Ishikawa (cell line): ENCODE measurements at regions not wholly inside any gene's neighbourhood (a gene's known extent, or its start where the extent isn't known, plus 50 kb on each side); places are given as distances from the start of the nearest gene placed in this dataset.

Experiments
- CEBPB ChIP-seq: IDR thresholded peaks from 2 replicates; pipeline ENCODE4 v1.6.1; 2012
- CREB1 ChIP-seq: IDR thresholded peaks from 2 replicates; pipeline ENCODE4 v1.6.1; 2012; ENCODE audit warnings: low read depth
- EGR1 ChIP-seq: IDR thresholded peaks from 2 replicates; pipeline ENCODE4 v1.6.1; 2012
- EP300 ChIP-seq: IDR thresholded peaks from 2 replicates; pipeline ENCODE4 v1.6.1; 2012; ENCODE audit warnings: borderline replicate concordance
- FOXM1 ChIP-seq: IDR thresholded peaks from 2 replicates; pipeline ENCODE4 v1.6.1; 2012; ENCODE audit warnings: low read depth, borderline replicate concordance
- MAX ChIP-seq: IDR thresholded peaks from 2 replicates; pipeline ENCODE4 v1.6.1; 2012
- NFIC ChIP-seq: IDR thresholded peaks from 2 replicates; pipeline ENCODE4 v1.6.1; 2012
- RAD21 ChIP-seq: IDR thresholded peaks from 2 replicates; pipeline ENCODE4 v1.6.1; 2012; ENCODE audit warnings: low read depth
- TAF1 ChIP-seq: IDR thresholded peaks from 2 replicates; pipeline ENCODE4 v1.6.1; 2012; ENCODE audit warnings: low read depth, mild to moderate bottlenecking
- TCF12 ChIP-seq: IDR thresholded peaks from 2 replicates; pipeline ENCODE4 v1.6.1; 2012; ENCODE audit warnings: low read depth
- TEAD4 ChIP-seq: IDR thresholded peaks from 2 replicates; pipeline ENCODE4 v1.6.1; 2012
- YY1 ChIP-seq: IDR thresholded peaks from 2 replicates; pipeline ENCODE4 v1.6.1; 2012; ENCODE audit warnings: low read depth
- ZBTB7A ChIP-seq: IDR thresholded peaks from 2 replicates; pipeline ENCODE4 v1.6.1; 2012; ENCODE audit warnings: low read depth
- TF ChIP-seq, protein P1 (sequence below): IDR thresholded peaks from 2 replicates; pipeline ENCODE4 v1.6.1; 2012
- TF ChIP-seq, protein P2 (sequence below): IDR thresholded peaks from 2 replicates; pipeline ENCODE4 v1.6.1; 2012; ENCODE audit warnings: low read depth, mild to moderate bottlenecking

DNA sequence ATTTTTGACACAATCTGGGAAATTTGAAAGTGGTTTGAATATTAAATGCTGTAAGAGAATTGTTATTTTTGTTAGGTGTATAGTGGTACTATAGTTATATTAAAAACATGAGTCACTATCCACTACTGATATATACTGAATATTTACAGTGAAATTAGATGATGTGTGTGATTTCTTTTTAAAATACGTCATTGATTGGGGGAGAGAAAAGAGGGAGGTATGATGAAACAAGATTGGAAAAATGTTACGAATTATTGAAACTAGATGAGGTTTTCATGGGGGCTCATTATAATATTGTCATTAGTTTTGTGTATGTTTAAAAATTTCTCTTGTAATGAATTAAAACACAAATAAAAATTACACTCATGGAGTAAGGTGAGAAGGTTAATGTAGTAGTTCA lies 571.4 kb downstream of the HTR7 start:
- TF ChIP-seq CREB1: no peak
- no peak for TF ChIP-seq TEAD4
- TF ChIP-seq YY1: no peak
- no peak for TF ChIP-seq MAX
- TF ChIP-seq FOXM1: no peak
- TF ChIP-seq, protein P1, sequence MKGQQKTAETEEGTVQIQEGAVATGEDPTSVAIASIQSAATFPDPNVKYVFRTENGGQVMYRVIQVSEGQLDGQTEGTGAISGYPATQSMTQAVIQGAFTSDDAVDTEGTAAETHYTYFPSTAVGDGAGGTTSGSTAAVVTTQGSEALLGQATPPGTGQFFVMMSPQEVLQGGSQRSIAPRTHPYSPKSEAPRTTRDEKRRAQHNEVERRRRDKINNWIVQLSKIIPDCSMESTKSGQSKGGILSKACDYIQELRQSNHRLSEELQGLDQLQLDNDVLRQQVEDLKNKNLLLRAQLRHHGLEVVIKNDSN: no peak
- TF ChIP-seq TAF1: no peak
- TF ChIP-seq EGR1: no peak
- no peak for TF ChIP-seq ZBTB7A
- TF ChIP-seq CEBPB: no peak
- TF ChIP-seq NFIC: no peak

DNA sequence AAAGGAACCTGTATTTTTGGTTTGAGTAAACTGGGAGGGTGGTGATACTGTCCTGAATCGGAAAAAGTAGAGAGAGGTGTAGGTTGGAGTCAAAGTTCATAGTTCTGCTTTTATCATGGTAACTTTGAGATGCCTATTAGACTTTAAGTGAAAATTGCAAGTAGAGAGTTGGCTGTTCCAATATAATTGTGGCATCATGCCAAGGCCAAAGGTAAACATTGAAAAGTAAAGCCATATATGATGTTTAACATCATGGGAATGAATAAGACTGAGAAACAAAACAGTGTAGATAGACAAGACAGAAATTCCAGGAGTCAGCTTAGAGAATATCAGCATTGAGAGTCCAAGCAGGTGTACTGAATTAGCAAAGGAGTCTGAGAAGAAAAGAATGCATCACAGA lies 570.9 kb downstream of the HTR7 start:
- no peak for TF ChIP-seq TCF12
- no peak for TF ChIP-seq MAX
- no peak for TF ChIP-seq YY1
- no peak for TF ChIP-seq CEBPB
- TF ChIP-seq TEAD4: no peak
- TF ChIP-seq NFIC: no peak
- TF ChIP-seq, protein P1: no peak
- TF ChIP-seq EP300: no peak
- no peak for TF ChIP-seq CREB1
- no peak for TF ChIP-seq EGR1
- TF ChIP-seq FOXM1: no peak
- TF ChIP-seq RAD21: no peak
- TF ChIP-seq TAF1: no peak

GRCh38 chr10:90288391-90288933 lies 569.4 kb downstream of the HTR7 start:
- peak; percentile 69 for TF ChIP-seq RAD21
- TF ChIP-seq, protein P1: no peak

DNA sequence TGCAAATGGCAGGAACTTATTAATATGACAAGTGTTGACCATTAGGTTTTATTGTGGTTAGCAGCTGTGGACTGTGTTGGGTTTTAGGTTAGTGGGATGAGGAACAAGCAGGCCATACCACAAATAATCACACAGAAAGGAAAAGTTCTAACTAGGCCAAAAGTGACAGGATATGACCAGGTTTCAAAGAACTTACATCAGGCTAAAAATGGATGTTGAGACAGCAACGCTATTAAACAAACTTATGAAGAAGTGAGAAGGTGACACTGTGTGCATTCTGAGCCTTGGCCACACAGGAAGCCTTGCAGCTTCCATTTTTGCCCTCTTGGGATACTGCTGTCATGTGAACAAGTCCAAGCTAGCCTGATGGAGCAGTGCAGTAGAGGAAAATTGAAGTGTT lies 568.8 kb downstream of the HTR7 start:
- TF ChIP-seq TEAD4 (no peak), CEBPB (no peak), RAD21 (no peak), TCF12 (no peak), EP300 (no peak), CREB1 (no peak), TAF1 (no peak), ZBTB7A (no peak), FOXM1 (no peak), EGR1 (no peak), NFIC (no peak), YY1 (no peak), MAX (no peak)
- TF ChIP-seq, protein P2, sequence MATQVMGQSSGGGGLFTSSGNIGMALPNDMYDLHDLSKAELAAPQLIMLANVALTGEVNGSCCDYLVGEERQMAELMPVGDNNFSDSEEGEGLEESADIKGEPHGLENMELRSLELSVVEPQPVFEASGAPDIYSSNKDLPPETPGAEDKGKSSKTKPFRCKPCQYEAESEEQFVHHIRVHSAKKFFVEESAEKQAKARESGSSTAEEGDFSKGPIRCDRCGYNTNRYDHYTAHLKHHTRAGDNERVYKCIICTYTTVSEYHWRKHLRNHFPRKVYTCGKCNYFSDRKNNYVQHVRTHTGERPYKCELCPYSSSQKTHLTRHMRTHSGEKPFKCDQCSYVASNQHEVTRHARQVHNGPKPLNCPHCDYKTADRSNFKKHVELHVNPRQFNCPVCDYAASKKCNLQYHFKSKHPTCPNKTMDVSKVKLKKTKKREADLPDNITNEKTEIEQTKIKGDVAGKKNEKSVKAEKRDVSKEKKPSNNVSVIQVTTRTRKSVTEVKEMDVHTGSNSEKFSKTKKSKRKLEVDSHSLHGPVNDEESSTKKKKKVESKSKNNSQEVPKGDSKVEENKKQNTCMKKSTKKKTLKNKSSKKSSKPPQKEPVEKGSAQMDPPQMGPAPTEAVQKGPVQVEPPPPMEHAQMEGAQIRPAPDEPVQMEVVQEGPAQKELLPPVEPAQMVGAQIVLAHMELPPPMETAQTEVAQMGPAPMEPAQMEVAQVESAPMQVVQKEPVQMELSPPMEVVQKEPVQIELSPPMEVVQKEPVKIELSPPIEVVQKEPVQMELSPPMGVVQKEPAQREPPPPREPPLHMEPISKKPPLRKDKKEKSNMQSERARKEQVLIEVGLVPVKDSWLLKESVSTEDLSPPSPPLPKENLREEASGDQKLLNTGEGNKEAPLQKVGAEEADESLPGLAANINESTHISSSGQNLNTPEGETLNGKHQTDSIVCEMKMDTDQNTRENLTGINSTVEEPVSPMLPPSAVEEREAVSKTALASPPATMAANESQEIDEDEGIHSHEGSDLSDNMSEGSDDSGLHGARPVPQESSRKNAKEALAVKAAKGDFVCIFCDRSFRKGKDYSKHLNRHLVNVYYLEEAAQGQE: no peak
- TF ChIP-seq, protein P1: no peak

- TF ChIP-seq MAX (no peak), EGR1 (no peak), NFIC (no peak), EP300 (no peak), CREB1 (no peak), ZBTB7A (no peak), TCF12 (no peak), CEBPB (no peak), RAD21 (no peak), YY1 (no peak), FOXM1 (no peak), TEAD4 (no peak), TAF1 (no peak)
- TF ChIP-seq, protein P1: no peak
- TF ChIP-seq, protein P2: no peak
Observed at GRCh38 chr10:90293616-90294015, 564.2 kb downstream of the HTR7 start.
